AG04449 (cell line): ENCODE measurements at regions not wholly inside any gene's neighbourhood (a gene's known extent, or its start where the extent isn't known, plus 50 kb on each side); places are given as distances from the start of the nearest gene placed in this dataset.

Experiments
- CTCF ChIA-PET: fragments of 350-600 bp; formaldehyde crosslinking; extraction: SDS; loops from one replicate; lab custom pipeline; 2021; ENCODE audit warnings: antibody characterized with exemption; lab: Yijun Ruan, JAX
- POLR2A ChIA-PET: fragments of 400-600, 350-600 bp; formaldehyde crosslinking; extraction: SDS; loops from one replicate; lab custom pipeline; 2020; ENCODE audit warnings: antibody characterized with exemption, inconsistent platforms; lab: Yijun Ruan, JAX
- DNase-seq: peaks from one replicate; pipeline ENCODE4 v3.0.0-alpha.2; 2010; ENCODE audit warnings: low read depth, low spot score
- H3K4me3 ChIP-seq: 2 replicates; pipeline ENCODE4 v1.5.1; 2011; ENCODE audit warnings: low read depth, mild to moderate bottlenecking, control low read depth, low read length
- TF ChIP-seq, protein P1 (sequence below): IDR thresholded peaks from one replicate; pipeline ENCODE4 v1.5.1; 2011; ENCODE audit warnings: mild to moderate bottlenecking, moderate library complexity, low read length, control low read depth, inconsistent platforms; ENCODE audit not compliant: insufficient read depth; ENCODE audit errors: missing control alignments

DNA sequence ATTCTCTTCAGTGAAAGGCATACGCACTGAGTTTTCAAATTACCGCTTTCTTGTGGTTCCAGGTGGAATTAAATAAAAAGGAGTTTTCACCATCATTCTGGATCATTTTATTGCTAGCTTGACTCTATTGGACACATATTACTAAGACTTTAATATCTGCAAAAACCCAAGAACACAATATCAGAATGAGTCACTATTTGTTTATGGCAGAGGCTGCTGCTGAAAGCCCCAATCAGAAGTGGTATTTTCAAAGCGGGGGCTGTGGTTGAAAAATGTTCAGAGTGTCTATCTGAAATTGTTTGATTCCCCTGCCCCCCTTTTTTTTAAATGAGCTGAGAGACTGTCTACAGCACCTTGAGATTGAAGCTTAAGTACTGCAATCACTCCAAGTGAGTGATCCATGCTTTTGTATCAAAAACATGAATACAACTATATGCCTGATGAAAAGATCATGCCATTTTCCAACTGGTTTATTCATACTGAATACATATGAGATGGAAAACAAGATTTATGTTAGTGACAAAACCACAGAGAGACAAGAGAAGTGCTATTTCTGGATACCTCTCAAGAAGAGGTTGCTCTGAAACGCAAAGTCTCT is 376.4 kb downstream of the HTR7 start:
- POLR2A ChIA-PET: no interaction called here
- DNase-seq: no peak
- TF ChIP-seq, protein P1, sequence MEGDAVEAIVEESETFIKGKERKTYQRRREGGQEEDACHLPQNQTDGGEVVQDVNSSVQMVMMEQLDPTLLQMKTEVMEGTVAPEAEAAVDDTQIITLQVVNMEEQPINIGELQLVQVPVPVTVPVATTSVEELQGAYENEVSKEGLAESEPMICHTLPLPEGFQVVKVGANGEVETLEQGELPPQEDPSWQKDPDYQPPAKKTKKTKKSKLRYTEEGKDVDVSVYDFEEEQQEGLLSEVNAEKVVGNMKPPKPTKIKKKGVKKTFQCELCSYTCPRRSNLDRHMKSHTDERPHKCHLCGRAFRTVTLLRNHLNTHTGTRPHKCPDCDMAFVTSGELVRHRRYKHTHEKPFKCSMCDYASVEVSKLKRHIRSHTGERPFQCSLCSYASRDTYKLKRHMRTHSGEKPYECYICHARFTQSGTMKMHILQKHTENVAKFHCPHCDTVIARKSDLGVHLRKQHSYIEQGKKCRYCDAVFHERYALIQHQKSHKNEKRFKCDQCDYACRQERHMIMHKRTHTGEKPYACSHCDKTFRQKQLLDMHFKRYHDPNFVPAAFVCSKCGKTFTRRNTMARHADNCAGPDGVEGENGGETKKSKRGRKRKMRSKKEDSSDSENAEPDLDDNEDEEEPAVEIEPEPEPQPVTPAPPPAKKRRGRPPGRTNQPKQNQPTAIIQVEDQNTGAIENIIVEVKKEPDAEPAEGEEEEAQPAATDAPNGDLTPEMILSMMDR: no peak
- H3K4me3 ChIP-seq: no peak overlapping the region
- CTCF ChIA-PET: no interaction called here

DNA sequence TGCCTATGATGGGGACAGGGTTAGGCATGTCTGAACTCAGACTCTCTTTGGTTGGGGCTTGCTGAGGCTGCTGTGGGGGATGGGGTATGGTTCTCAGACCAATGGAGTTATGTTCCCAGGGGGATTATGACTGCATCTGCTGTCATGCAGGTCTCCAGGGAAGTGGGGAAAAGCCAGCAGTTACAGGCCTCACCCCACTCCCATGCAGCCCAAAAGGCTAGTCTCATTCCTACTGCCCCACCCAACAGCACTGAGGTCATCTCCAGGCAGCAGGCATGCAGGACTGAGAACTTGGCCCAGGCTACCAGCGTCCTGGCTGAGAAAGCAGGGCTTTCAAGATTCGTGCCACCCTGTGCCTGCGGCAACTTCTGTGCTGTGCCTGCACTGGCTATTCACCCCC is 373.3 kb downstream of the HTR7 start:
- no peak for DNase-seq
- no peak overlapping the region for H3K4me3 ChIP-seq
- TF ChIP-seq, protein P1: no peak
- CTCF ChIA-PET: no interaction called here
- POLR2A ChIA-PET: no interaction called here

DNA sequence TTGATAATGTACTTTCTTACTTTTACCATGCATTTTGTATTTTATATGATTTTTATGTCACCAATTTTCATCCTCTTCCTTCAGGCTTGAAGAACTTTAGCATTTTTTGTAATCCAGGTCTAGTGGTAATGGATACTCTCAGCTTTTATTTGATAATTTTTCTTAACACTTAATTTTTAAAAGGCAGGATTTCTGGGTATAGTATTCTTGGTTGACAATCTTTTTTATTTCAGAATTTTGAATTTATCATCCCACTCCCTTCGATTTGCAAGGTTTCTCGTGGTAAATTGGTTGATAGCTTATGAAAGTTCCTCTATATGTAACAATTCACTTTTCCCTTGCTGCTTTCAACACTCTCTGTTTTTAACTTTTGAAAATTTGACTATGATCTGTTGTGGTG is 363.7 kb downstream of the HTR7 start:
- H3K4me3 ChIP-seq: no peak overlapping the region
- TF ChIP-seq, protein P1: no peak
- ChIA-PET CTCF (no interaction called here), POLR2A (no interaction called here)
- DNase-seq: no peak

DNA sequence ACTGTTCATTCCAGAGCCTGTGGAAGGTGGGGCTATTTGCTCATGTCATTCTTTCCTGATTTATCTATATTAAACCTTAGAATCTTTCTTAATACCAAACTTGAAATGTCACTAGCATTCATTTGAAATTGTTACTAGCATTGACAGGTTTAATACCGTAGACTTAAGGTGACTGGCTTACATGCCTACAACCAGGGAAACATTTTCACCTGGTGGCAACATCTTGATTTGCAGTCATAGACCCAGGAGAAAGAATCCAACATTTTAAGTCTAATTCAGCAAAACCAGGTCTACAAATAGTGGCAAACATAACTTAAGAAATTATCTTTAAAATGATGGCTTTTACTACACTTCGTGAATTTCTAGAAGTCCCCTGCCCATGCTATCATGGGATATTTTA is 353.7 kb downstream of the HTR7 start:
- no peak overlapping the region for H3K4me3 ChIP-seq
- DNase-seq: no peak
- ChIA-PET CTCF (no interaction called here), POLR2A (no interaction called here)
- TF ChIP-seq, protein P1: no peak

DNA sequence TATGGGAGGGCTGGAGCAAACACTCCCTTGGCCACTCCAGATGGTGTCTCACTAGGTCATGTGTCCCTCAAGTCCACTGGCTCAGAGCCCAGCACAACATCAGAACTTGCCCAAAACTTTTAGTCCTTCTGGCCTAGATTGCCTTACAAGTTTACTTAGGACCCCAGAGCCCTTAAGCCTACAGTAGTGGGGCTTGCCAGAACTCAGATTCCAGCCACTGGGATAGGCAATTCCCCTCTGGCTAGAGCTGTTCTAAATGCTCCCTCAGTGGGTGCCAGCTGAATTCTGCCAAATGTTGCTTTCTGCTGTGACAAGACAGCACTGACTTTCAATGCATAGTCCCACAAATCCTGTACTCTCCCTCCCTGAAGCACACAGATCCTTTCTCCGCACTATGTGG is 331.1 kb downstream of the HTR7 start:
- TF ChIP-seq, protein P1: no peak
- DNase-seq: no peak
- no peak overlapping the region for H3K4me3 ChIP-seq
- ChIA-PET CTCF (no interaction called here), POLR2A (no interaction called here)

DNA sequence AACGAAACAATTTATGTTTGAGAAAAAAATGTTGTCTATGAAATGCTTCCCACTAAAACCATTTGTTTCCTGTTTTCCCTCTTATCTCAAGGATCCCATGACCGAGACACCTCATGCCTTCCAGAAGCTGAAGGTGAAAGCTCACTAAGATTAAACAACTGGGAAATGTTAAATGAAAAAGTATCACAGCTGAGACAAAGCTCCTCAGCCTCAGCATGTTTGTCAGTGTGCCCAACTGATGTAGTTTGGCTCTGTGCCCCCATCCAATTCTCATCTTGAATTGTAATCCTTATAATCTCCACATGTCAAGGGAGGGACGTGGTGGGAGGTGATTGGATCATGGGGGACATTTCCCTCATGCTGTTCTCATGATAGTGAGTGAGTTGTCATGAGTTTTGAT is 327.3 kb downstream of the HTR7 start:
- POLR2A ChIA-PET: no interaction called here
- no peak for DNase-seq
- no peak overlapping the region for H3K4me3 ChIP-seq
- CTCF ChIA-PET: no interaction called here
- TF ChIP-seq, protein P1: no peak
